Adipocyte (in vitro differentiated cells): ENCODE measurements at regions not wholly inside any gene's neighbourhood (a gene's known extent, or its start where the extent isn't known, plus 50 kb on each side); places are given as distances from the start of the nearest gene placed in this dataset.
"Not testable (repeated sequence)": the region's sequence is repeated elsewhere in the genome, so short reads cannot be mapped to it uniquely, and the experiment has no call there.

Source experiments
- DNase-seq: peaks from one replicate; pipeline ENCODE4 v3.0.0-alpha.2; 2015; ENCODE audit warnings: low read depth
- H3K27me3 ChIP-seq: replicated peaks from 2 replicates; pipeline ENCODE4 v1.7.0; 2013; ENCODE audit warnings: mild to moderate bottlenecking, low read length, moderate library complexity; ENCODE audit not compliant: control insufficient read depth, insufficient read depth
- H3K36me3 ChIP-seq: 2 replicates; pipeline ENCODE4 v1.7.0; 2013; ENCODE audit warnings: low read length, mild to moderate bottlenecking, moderate library complexity; ENCODE audit not compliant: control insufficient read depth, insufficient read depth, severe bottlenecking
- H3K4me1 ChIP-seq: 2 replicates; pipeline ENCODE4 v1.7.0; 2013; ENCODE audit warnings: mild to moderate bottlenecking, low read length, moderate library complexity; ENCODE audit not compliant: control insufficient read depth, insufficient read depth
- H3K4me3 ChIP-seq: 2 replicates; pipeline ENCODE4 v1.7.0; 2013; ENCODE audit warnings: mild to moderate bottlenecking, low read length, moderate library complexity
- H3K9ac ChIP-seq: 2 replicates; pipeline ENCODE4 v1.7.0; 2013; ENCODE audit warnings: mild to moderate bottlenecking, low read length, moderate library complexity
- H3K9me3 ChIP-seq: 2 replicates; pipeline ENCODE4 v1.7.0; 2013; ENCODE audit warnings: mild to moderate bottlenecking, low read length, moderate library complexity; ENCODE audit not compliant: control insufficient read depth

DNA sequence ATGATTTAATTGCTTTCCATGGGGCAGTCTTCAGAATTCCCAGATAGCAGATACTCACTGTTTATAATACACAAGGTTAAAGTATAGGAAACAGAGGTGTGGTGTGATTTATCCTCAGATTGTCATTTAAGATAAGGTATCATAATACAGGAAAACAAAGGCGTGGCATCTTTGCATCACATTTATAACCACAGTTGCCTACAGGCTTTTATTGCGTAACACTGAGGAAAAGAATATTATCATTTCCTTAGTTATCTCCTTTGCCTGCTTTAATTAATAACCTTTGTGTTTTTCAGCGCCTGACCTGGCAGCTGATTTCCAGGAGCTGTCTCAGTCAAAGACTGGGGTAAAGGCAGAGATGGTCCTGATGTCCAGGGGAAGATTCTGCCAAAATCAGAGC, 68.8 kb downstream of the SSX7 start:
- Histone ChIP-seq H3K9ac (no peak overlapping the region), H3K9me3 (no peaks in the 10 kb centered on the region), H3K36me3 (no peaks in the 10 kb centered on the region), H3K4me1 (no peaks in the 10 kb centered on the region), H3K4me3 (no peak overlapping the region), H3K27me3 (peaks cover 68% of the 10 kb centered on the region)
- DNase-seq = no peak

DNA sequence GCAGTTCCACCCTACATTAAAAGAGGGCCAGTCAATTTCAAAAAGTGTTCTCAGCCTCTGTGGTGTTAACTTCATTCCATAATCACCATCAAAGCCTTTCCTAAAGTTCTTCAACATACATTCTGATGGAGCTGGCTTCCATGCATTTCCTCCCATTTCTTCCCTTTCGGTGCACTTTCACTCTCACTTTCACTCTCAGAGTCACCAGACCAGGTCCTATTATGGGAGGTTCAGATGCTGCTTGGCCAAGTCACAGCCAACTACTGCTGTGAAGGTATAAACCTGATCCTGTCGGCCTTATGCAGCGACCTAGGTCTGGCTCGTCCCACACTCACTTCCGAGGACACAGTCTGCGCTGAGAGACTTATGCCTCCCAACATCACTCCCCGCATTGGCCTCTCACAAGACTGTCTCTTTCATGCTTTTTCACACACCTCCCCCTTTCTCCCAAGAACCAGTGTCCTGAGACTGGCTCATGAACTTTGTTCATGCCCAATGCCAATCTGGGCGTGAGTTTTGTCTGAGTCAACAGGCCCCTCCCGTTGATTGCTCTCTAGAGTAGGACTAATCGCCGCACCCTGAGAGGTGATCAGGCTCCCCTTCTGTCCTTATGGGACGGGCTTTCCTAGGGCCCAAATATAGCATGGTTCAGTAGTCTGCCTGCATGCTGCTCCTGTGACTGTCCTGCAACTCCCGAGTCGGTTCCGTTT, 60.8 kb upstream of the XAGE1B start:
- H3K36me3 ChIP-seq = no peaks in the 10 kb centered on the region
- H3K9ac ChIP-seq = no peak overlapping the region
- no peak for DNase-seq
- no peak overlapping the region for H3K4me3 ChIP-seq
- peaks cover 78% of the 10 kb centered on the region for H3K27me3 ChIP-seq
- H3K4me1 ChIP-seq = no peaks in the 10 kb centered on the region
- H3K9me3 ChIP-seq = no peaks in the 10 kb centered on the region

DNA sequence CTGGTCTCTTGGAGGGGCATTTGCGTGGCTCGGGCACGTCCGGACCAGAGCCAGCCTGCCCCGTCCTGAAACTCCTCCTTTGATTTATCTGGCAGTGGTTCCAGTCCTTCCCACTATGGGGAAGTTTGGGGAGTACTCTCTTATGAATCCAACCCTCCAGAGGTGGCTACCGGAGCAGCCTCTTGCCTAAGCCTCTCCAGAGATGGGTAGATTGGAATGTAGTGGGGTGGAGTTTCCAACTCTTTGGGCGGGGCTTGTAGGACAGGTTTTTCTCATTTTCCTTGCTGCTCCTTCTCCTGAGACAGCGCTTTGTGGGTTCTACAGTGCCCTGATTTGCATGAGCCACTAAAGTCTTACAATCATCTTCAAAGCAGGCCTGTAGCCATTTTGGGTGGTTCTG, 60.1 kb upstream of the XAGE1B start:
- Histone ChIP-seq H3K27me3 (peaks cover 76% of the 10 kb centered on the region), H3K36me3 (no peaks in the 10 kb centered on the region), H3K9me3 (no peaks in the 10 kb centered on the region), H3K4me3 (no peak overlapping the region), H3K9ac (no peak overlapping the region), H3K4me1 (no peaks in the 10 kb centered on the region)
- DNase-seq = no peak

DNA sequence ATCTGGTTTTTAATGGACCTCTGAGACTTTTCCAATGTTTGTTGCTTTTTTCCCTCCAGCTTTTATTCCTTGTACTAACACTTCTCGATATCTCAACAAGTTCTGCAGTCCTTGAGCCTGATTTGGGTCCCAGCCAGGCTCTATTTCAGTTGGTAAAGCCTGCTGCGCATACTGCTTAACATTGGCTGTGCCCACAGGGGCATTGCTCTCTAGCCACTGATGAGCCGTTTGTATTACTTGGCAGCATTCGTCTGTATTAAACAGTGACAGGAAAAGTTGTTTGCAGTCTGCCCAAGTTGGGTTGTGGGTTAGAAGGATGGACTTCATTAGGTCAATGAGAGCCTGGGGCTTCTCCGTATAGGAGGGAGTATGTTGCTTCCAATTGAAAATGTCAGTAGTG, 59.6 kb upstream of the XAGE1B start:
- Histone ChIP-seq H3K4me3 (no peak overlapping the region), H3K9ac (no peak overlapping the region), H3K9me3 (no peaks in the 10 kb centered on the region), H3K36me3 (no peaks in the 10 kb centered on the region), H3K27me3 (peaks cover 76% of the 10 kb centered on the region), H3K4me1 (no peaks in the 10 kb centered on the region)
- DNase-seq = no peak

DNA sequence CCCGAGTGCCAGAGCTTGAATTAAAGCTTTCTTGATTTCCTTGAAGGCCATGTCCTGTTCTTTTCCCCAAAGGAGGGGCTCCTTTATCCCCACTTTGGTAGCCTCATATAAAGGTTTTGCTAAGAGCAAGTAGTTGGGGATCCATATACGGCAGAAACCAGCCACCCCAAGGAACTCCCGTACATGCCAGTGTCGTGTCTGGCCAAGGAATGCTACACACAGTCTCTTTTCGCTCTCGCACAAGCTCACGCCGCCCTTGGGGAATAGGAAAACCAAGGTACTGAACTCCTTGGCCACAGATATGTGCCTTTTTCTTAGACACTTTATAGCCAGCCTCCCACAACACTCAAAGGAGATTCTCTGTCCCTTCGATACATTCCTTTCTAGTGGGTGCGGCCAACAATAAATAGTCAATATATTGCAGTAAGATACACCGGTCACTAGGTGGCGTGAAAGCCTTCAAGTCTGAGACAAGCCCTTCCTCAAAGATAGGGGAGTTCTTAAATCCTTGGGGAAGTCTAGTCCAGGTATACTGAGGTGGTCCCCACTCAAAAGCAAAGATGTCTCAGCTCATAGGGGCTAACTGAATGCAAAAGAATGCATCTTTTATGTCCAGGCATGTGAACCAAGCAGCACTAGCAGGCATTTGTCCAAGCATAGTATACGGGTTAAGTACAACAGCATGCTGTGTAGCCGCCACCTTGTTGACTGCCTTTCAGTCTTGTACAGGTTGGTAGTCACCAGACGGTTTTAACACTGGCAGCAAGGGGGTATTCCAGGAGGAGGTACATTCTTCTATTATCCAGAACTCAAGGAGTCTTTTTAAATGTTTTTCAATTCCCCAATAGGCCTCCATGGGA, 57.8 kb upstream of the XAGE1B start:
- Histone ChIP-seq H3K9me3 (peaks cover 13% of the 10 kb centered on the region), H3K36me3 (no peaks in the 10 kb centered on the region), H3K4me1 (no peaks in the 10 kb centered on the region), H3K27me3 (peaks cover 80% of the 10 kb centered on the region), H3K4me3 (no peak overlapping the region), H3K9ac (no peak overlapping the region)
- peak; percentile 72 for DNase-seq

DNA sequence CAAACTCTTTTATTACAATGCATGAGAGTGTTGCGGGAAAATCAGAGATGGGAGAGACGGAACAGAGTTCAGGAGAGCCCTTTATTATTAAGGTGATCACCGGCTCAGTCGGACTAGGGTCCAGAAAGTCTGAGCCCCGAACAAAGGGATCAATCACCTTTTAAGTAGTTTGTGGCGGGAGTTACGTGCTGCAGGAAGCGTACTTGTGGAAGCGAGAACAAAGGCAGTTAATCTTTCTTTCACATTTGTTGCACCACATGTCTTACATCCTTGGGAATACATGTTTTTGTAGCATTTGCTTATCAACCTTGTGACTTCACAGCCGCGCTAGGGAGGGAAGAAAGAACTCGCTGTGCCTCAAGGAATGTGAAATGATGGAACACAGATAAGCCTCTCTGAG, 51.3 kb upstream of the XAGE1B start:
- Histone ChIP-seq H3K9me3 (peaks cover 13% of the 10 kb centered on the region), H3K27me3 (peaks cover 71% of the 10 kb centered on the region)
- not testable (repeated sequence) for H3K4me3 ChIP-seq, H3K9ac ChIP-seq, H3K4me1 ChIP-seq, DNase-seq, H3K36me3 ChIP-seq
